ENCODE measurements at regions not wholly inside any gene's neighbourhood (a gene's known extent, or its start where the extent isn't known, plus 50 kb on each side); places are given as distances from the start of the nearest gene placed in this dataset.

DNA sequence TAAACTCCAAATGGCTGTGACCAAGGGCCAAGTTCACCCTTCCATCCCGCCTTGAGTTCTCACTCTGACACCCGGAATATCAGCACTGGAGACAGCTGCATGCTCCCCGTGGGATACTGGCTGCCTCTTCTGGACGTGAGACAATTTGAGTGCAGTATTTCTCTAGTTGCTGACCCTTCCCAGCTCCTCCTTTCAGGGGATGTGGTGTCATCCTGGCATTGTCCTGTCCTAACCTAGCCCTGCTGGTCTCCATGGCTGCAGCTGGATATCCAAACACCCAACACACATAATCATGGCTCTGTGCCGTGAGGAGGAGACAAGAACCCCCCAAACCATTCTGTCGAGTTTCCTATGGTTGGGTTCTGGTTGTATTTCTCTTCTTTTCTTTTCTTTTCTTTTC lies 82.6 kb downstream of the PAX1 start:
- ChIA-PET CTCF (ENCODE audit: low intra/inter-chr PET ratio) (no interaction called here), POLR2A (no interaction called here)
- Histone ChIP-seq H3K4me3 (no peak overlapping the region), H3K9ac (ENCODE audit: insufficient read depth in 1 of 2, low read depth in 2 of 2, low read length in 2 of 2) (no peak overlapping the region), H3K9me3 (replicated peaks; ENCODE audit: control insufficient read depth, insufficient read depth, low read depth, low read length) (no peaks in the 10 kb centered on the region), H3K36me3 (ENCODE audit: control insufficient read depth, insufficient read depth, low read length) (no peaks in the 10 kb centered on the region), H3K9me1 (ENCODE audit: control insufficient read depth, insufficient read depth, low read length) (no peaks in the 10 kb centered on the region), H3K4me1 (replicated peaks in 1 of 2; ENCODE audit: control insufficient read depth in 2 of 2, insufficient read depth in 2 of 2, low read length in 2 of 2) (no peaks in the 10 kb centered on the region), H3K79me2 (ENCODE audit: control insufficient read depth, insufficient read depth, low read length) (no peaks in the 10 kb centered on the region), H3K27ac (ENCODE audit: extremely low read depth, low read depth, low read length) (no peak overlapping the region), H3K4me2 (ENCODE audit: insufficient read depth, low read length) (no peak overlapping the region), H2AFZ (ENCODE audit: low read depth, low read length) (no peak overlapping the region), H3K27me3 (ENCODE audit: control insufficient read depth in 2 of 2, insufficient read depth in 2 of 2, low read length in 2 of 2) (no peaks in the 10 kb centered on the region; a peak in 1 of 5 replicates), H4K20me1 (replicated peaks; ENCODE audit: control insufficient read depth, insufficient read depth, low read length) (no peaks in the 10 kb centered on the region)
- ATAC-seq (no peak), FAIRE-seq (no peak), DNase-seq (ENCODE audit: extremely low read depth in 1 of 4, low spot score in 3 of 4) (no peak)
- intact Hi-C loops (cut with micrococcal nuclease) (no loop called here), in situ Hi-C loops (cut with MboI) (no loop called here)
- 0% methylated on average over 6 of the region's 6 CpGs for WGBS (ENCODE audit: insufficient coverage, low coverage, missing lambda C conversion rate)
- BruUV-seq (replicated peaks), result no TSS peak
- TF ChIP-seq SIRT6 (IDR thresholded peaks at IDR 0.05; ENCODE audit: low read depth, low read length) (no peak), NRF1 (conservative IDR thresholded peaks at IDR 0.05 in 1 of 2, IDR thresholded peaks at IDR 0.05 in 1 of 2) (no peak), TAF7 (tag; IDR thresholded peaks at IDR 0.05) (no peak), FOXJ2 (tag; IDR thresholded peaks at IDR 0.05) (no peak), HSF4 (CRISPR knock-in tag; IDR thresholded peaks at IDR 0.05; ENCODE audit: borderline replicate concordance) (no peak), ZNF165 (CRISPR knock-in tag; IDR thresholded peaks at IDR 0.05; ENCODE audit: borderline replicate concordance) (no peak), ZFP36 (IDR thresholded peaks at IDR 0.05; ENCODE audit: low read depth, low read length, partially characterized antibody) (no peak), ETV6 (IDR thresholded peaks at IDR 0.05; ENCODE audit: borderline replicate concordance in 1 of 2, low read depth in 2 of 2, low read length in 1 of 2) (no peak), ETV6 (CRISPR knock-in tag; IDR thresholded peaks at IDR 0.05; ENCODE audit: borderline replicate concordance) (no peak), ZNF384 (IDR thresholded peaks at IDR 0.05; ENCODE audit: low read depth, low read length) (no peak), MTF1 (CRISPR knock-in tag; IDR thresholded peaks at IDR 0.05; ENCODE audit: borderline replicate concordance) (no peak), ZBTB33 (CRISPR knock-in tag; IDR thresholded peaks at IDR 0.05) (no peak), REST (IDR thresholded peaks at IDR 0.05; ENCODE audit: borderline replicate concordance) (no peak), REST (CRISPR knock-in tag; IDR thresholded peaks at IDR 0.05; ENCODE audit: low read depth) (no peak), MAZ (CRISPR knock-in tag; conservative IDR thresholded peaks at IDR 0.05 in 1 of 2, IDR thresholded peaks at IDR 0.05 in 1 of 2) (no peak)

All from K562 (cell line).